ENCODE measurements at regions not wholly inside any gene's neighbourhood (a gene's known extent, or its start where the extent isn't known, plus 50 kb on each side); places are given as distances from the start of the nearest gene placed in this dataset.
A peak's percentile ranks its signal among the peaks of the same experiment; 100 is the strongest.
"Not testable (repeated sequence)": the region's sequence is repeated elsewhere in the genome, so short reads cannot be mapped to it uniquely, and the experiment has no call there.

DNA sequence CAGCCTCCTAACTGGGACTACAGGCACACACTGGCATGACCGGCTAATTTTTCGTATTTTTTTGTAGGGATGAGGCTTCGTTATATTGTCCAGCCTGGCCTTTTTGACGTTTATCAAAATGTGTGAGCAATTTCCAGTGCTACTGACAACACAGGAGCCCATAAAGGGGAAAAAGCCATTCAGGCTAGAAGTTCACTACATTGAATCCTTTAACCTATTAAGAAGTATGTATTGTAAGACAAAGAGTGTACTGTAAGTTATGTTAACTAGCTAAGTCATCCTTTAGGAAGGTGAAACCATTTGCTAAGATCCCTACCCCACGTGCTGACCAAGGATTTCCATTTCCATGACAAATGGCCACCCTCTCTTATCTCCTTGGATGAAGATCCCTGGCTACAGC is 156.8 kb downstream of the FOXB1 start:
- no peak for TF ChIP-seq ZFX (IDR thresholded peaks at IDR 0.05)
- TF ChIP-seq, protein P1, sequence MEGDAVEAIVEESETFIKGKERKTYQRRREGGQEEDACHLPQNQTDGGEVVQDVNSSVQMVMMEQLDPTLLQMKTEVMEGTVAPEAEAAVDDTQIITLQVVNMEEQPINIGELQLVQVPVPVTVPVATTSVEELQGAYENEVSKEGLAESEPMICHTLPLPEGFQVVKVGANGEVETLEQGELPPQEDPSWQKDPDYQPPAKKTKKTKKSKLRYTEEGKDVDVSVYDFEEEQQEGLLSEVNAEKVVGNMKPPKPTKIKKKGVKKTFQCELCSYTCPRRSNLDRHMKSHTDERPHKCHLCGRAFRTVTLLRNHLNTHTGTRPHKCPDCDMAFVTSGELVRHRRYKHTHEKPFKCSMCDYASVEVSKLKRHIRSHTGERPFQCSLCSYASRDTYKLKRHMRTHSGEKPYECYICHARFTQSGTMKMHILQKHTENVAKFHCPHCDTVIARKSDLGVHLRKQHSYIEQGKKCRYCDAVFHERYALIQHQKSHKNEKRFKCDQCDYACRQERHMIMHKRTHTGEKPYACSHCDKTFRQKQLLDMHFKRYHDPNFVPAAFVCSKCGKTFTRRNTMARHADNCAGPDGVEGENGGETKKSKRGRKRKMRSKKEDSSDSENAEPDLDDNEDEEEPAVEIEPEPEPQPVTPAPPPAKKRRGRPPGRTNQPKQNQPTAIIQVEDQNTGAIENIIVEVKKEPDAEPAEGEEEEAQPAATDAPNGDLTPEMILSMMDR (conservative IDR thresholded peaks at IDR 0.05): no peak
- H3K27ac ChIP-seq: no peak overlapping the region

DNA sequence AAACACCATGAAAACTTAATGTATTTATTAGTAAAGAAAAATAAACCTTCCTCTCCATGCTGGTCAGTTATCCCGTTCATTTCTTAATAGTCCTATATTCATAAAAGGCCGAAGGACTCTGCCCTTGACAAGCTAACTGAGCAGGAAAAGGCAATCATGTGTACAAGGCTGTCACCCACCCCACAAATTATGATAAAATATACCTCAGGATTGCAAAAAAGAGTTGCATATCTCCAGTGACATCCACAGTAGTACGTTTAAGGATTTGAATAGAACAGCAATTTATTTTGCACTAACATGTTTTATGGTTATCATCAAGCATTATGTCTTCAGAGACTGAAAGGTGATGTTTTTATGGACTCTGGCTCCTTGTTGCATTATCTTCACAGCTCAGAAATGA is 157.6 kb downstream of the FOXB1 start:
- H3K27ac ChIP-seq: no peak overlapping the region
- TF ChIP-seq, protein P1 (conservative IDR thresholded peaks at IDR 0.05): no peak
- TF ChIP-seq ZFX (IDR thresholded peaks at IDR 0.05): no peak

DNA sequence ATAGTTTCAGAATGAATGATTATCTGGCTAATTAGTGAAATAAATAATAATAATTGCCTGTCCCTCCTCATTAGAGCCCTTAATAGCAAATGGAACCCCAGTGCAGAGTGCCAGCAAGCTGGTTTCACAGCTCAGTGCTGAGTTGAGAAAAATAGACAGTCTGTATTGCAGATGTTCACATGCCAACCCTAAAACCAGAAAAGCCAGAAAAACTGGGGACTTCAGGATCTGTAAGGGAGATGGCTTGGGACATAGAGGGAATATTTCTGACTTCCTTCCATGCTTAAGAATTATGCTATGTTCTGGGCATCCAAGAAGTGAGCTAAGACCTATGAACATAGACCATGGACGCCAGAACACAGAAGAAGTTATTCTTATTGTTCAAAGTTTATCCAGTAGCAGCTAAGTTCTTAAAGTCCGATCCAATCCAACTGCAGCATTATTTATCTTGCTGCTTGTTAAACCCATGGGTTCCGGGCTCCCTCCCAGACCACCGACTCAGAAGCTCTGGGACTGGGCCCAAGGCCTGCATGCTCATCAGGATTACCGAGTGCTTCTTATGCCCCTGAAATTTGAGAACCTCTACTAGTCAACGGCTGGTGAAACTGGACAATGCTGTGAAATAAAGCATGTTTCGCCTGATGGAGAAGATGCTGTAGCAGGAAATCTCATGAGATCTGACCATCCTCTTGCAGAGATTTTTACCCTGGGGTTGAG is 158.3 kb downstream of the FOXB1 start:
- no peak for TF ChIP-seq ZFX (IDR thresholded peaks at IDR 0.05)
- TF ChIP-seq, protein P1 (conservative IDR thresholded peaks at IDR 0.05): no peak
- H3K27ac ChIP-seq: no peak overlapping the region

DNA sequence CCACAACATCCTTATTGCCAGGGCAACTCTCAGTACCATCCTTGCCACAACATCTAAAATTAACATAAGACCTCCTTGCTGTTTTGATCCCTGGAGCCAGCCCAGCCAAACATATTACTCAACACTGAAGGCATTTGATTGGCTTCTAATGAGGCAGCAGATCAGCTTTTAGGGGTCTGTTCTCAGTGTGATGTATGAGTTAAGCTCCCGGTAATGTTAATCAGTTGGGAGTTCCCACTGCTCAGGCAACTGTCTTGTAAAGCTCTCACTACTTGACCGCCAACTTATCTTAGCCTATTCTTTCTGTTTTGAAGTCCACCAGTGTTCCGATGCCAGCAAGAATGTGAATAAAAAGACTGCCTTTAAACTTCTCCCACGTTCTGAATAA is 158.9 kb downstream of the FOXB1 start:
- no peak overlapping the region for H3K27ac ChIP-seq
- no peak for TF ChIP-seq ZFX (IDR thresholded peaks at IDR 0.05)
- TF ChIP-seq, protein P1 (conservative IDR thresholded peaks at IDR 0.05): no peak

DNA sequence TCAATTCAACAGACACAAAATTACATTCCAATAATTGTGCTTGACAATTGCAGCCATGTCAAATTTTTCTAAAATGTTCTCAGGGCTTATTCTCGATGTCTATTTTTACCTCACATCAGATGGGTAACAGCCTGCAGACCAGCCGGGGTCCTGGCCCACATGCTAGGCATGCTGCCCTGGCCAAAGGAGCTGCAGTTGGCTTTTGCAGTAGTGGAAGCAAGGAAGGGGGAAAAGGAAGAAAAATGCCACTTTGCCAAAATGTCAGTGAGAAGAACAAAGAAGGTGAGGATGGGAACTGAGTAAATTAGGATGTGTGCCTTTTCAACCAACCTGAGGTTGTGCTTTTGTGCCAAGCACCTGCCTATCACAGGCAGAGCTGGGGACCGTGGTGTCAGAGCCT is 161.0 kb downstream of the FOXB1 start:
- TF ChIP-seq, protein P1 (conservative IDR thresholded peaks at IDR 0.05): no peak
- TF ChIP-seq ZFX (IDR thresholded peaks at IDR 0.05): no peak
- H3K27ac ChIP-seq: no peak overlapping the region

DNA sequence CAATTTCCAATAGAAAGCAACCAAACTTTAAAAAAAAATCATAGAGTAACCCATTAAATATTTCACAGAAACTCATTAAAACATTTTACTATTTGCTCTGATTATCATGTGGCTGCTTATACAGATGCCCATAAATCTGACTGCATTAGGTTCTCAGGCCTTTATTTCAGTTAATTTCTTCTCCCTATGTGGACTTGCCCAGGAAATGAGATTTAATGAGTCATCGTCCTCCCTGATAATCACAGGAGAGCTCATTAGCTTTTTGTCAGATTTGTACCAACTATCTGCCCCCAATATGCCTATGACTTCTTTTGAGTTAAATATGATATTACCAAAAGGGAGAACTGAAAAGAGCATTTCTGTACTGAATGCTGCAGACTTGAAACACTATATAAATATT is 168.0 kb downstream of the FOXB1 start:
- H3K27ac ChIP-seq: no peak overlapping the region
- TF ChIP-seq, protein P1 (conservative IDR thresholded peaks at IDR 0.05): no peak
- TF ChIP-seq ZFX (IDR thresholded peaks at IDR 0.05): no peak

DNA sequence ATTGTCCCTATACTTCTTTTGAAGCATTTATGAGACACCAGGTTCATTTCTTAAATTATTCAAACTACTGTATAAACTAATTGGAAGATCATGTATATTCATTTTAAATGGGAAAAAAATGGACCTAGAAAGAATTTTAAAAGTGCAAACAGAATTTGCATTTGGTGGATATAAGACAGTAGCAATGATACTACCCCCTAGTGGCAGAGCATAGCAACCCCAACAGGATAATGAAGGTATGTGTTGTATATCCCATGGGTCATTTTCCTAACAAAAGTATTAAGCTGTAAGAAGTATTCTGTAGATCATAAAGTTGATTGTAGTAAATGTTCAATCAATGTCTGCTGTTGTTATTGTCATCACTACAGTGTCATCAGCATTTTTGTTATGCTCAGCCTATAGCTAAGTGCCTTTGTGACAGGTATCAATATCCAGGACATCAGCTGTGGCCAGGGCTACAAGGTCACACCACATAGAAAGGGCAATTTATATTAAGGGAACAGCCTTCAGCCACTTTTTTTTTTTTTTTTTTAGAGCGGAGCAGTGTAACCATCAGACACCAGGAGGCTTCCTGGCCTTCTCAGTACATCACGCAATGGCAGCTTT is 175.8 kb downstream of the FOXB1 start:
- no peak overlapping the region for H3K27ac ChIP-seq
- TF ChIP-seq, protein P1 (conservative IDR thresholded peaks at IDR 0.05): peak; percentile 95
- no peak for TF ChIP-seq ZFX (IDR thresholded peaks at IDR 0.05)

DNA sequence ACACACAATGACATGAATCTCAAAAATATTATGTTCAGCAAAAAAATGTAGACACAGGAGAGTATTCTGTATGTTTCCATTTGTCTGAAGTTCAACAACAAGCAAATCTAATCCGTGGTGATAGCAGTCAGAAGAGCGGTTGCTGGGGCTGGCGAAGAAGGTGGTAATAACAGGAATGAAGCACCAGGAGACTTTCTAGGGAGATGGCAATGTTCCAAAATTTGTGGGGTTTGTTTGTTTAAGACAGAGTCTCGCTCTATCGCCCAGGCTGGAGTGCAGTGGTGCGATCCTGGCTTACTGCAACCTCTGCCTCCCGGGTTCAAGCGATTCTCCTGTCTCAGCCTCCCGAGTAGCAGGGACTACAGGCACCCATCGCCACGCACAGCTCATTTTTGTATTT is 177.8 kb downstream of the FOXB1 start:
- H3K27ac ChIP-seq: not testable (repeated sequence)

Data from C4-2B (cell line).